ENCODE measurements at regions not wholly inside any gene's neighbourhood (a gene's known extent, or its start where the extent isn't known, plus 50 kb on each side); places are given as distances from the start of the nearest gene placed in this dataset.
A peak's percentile ranks its signal among the peaks of the same experiment; 100 is the strongest.

GRCh38 chr13:58528351-58528750 is 896.8 kb downstream of the PCDH17 start:
- DNase-seq: no peak

DNA sequence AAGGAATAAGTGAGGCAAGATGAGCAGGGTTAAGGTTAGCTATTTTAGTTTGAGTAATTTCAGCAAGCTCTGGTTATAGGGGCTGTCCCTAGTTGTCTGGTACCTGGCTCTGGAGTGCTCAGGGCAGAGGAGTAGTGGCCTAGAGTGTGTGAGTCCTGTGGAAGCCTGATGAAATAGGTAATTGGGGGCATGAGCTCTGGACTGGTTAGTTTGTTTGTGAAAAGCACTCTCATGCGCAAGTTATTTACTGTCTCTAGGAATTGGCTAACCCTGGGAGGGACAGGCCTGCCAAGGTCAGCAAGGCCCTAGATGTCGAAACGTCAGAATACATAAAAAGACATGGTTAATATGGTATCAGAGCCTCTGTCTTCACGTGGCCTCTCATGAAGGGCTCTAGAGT is 900.1 kb downstream of the PCDH17 start:
- DNase-seq: no peak

GRCh38 chr13:58542530-58542929 is 911.0 kb downstream of the PCDH17 start:
- DNase-seq: no peak

DNA sequence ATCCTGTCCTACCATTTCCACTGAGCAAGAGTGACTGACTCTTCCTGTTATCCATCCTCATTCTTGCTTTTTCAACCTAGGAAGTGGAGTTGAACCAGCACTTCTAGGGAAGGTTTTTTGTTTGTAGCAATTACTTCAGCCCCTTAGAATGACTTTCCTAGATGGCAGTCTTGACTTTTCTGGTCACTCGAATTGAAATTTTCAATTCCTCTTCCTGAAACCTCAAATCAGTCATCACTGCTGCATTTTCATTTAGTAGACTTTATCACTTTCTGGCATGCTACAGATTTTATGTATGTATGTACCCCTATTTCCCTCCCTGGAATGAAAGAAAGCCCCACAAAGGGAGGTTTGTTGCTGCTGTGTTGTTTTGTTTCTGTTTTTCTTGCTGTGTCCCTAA is 915.9 kb downstream of the PCDH17 start:
- DNase-seq: no peak

DNA sequence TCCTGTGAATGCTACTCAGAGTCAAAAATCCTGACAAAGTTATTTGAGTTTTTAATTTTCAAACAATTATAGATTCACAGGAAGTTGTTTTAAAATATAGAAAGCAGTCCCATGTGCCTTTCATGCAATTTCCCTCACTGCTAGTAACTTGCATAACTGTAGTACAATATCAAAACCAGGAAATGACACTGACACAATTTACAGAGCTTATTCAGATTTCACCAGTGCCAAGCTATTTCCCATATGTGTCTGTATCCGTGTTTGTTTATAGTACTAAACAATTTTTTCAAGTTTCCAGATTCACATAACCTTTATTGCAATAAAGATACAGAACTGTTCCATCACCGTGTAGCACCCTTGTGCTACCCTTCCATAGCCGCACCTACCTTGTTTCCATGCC is 934.6 kb downstream of the PCDH17 start:
- DNase-seq: no peak

- no peak for DNase-seq
Measured at GRCh38 chr13:58573743-58574142, 942.2 kb downstream of the PCDH17 start.

GRCh38 chr13:58574791-58575190 is 943.2 kb downstream of the PCDH17 start:
- no peak for DNase-seq

GRCh38 chr13:58579468-58579867 is 947.9 kb downstream of the PCDH17 start:
- DNase-seq: no peak

DNA sequence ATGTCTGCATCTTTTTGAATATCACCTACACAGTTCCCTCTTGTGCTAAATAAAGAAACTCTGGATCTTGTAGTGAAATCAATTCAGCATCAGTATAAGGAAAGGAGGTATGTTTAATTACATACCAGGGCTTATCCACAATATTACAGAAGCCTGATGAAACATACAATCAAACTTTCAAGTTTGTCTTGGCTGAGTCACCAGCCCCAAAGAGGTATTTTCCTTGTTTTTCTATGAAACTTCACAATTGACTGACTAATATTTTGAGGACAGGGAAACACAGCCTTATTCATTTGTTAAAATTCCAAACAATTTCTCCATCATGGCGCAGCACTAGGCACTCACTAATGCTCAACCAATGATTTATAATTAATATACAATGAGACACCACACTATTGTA is 952.4 kb downstream of the PCDH17 start:
- DNase-seq: no peak

DNA sequence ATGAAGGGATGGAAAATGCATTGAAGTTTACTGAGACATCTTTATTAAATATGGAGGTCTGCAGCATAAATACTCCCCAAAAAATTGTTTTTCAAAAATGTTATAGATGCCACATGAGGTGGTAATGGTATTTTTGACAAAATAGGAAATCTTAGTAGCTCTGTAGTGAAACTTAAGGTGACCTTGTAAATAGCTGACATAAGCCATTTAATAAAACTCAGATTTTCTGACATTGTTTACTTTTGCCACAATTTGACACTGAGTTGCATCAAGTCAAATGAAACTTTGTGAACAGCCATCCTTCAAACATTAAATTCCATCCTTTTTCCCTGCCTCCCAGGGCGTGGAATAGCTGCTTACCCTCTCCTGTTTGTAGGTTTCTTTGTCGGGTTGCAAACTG is 953.1 kb downstream of the PCDH17 start:
- no peak for DNase-seq

GRCh38 chr13:58587183-58587582 is 955.6 kb downstream of the PCDH17 start:
- DNase-seq: peak; percentile 67

DNA sequence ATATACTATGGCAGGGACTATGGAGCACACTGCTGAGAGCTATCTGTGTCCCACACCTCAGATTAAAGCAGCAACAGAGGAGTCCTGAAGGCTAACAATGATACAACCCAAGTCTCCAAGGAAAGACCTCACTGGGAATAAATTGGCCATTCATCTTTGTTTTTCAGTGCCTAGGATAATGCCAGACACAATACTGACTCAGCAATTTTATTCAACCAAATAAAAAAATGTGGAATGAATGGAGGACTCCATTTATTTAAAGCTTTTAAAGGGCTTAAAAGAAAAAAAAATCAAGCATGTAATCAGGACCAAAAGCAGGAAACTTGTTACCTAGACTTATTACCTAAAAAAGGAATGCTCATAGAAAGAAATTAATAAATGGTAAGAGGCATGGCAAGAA is 960.5 kb downstream of the PCDH17 start:
- no peak for DNase-seq

DNA sequence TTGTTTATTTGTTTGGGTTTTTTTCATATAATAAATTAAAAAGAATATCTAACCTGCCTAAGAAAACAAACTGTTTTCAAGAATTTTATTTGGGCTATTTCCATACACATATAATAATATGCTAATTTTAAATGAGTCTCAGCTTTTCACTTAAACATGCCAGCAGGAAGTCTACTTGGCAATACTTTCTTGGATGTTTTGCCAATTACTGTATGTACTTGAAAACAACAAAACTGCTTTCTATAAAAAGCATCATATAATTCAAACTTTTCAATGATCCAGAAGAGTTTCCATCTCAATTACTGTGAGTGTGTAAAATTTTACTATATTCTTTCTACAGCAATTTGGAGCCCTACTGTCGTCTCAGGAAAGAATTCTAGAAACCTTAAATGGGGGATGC is 961.2 kb downstream of the PCDH17 start:
- no peak for DNase-seq

DNA sequence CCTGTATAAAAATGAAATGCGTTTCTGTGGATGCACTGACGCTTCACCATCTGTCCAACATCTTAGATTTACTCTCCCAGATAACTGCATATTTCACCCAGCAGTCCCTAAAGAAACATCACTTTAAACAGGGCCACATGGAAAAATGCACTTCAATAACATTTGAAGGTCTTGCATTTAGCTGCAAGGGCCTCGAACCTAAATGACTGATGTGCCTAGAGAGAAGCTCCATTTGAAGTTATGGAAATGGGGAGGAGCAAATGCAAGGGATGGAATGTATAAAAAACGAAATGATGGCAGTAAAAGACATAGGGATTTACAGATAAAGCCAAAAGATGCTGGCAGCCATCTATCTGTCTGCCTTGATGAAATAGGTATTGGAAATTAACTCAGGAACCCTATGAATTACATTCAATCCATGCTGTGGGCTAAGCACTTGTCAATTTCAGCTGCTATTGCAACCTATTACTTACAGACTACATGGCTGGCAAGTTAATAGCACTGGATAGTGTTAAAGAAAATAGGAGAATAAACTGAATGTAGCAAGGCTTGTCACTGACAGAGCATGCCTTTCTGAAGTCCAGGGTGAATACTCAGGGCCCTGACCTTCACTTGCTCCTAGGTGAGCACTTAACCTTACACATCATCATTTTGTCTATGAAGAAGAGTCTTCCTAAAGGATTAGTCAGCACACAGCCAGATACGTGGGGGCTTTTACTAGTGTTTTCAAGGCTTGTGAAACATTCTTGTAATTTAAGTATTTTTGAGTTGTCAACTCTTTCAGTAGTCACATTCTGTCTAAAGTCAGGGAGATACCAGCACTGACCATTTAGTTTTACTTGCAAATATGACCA is 963.4 kb downstream of the PCDH17 start:
- no peak for DNase-seq

DNA sequence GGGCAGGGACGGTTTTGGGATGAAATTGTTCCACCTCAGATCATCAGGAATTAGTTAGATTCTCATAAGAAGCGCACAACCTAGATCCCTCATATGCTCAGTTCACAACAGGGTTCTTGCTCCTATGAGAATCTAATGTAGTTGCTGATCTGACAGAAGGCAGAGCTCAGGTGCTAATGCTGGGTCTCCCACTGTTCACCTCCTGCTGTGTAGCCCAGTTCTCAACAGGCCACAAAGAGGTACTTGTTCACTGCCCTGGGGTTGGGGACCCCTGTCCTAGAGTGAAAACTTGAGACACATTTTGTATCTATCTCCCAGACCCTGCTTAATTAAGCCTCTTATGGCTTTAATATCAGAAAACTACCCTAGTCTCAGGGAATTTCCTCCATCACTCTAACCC is 966.0 kb downstream of the PCDH17 start:
- no peak for DNase-seq

- DNase-seq: no peak
Measured at GRCh38 chr13:58598241-58598640, 966.7 kb downstream of the PCDH17 start.

- no peak for DNase-seq
Measured at GRCh38 chr13:58611117-58611516, 979.6 kb downstream of the PCDH17 start.

DNA sequence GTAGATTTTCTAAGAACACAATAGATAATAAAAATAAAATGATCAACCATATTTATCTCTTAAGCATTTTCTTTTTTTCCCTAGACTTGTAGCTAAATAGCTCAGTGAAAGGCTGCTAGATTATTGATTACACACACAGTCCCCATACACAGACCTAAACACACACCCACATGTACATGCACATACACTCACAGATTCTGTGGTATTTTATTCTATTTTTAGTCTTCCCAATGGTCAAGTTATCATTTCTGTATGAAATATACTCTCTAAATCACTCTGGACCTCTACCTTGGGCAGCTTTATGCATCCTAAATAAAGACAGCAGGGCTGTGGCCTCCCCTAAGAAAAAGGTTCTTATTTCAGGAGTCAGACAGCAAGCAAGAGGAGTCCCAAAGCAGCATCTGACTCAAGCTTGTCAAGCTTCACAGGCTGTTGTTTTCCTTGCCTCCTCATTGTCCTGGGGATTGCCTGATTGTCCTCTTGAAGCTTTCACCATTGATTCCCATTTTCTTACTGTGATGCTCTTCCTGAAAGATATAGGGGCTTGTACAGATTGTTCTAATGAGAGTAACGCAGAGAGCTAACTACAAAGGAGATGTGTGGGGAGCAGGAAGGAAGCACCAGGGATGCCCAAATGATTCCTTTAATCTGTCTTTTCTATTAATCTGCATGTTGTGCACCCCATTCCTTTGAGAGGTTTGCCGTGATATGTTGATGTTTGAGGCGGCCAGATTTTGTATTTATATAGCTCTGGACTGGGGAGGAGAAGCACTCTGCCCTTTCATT is 986.5 kb downstream of the PCDH17 start:
- DNase-seq: no peak

- DNase-seq: no peak
Measured at GRCh38 chr13:58619396-58620113, 988.0 kb downstream of the PCDH17 start.

- no peak for DNase-seq
Measured at GRCh38 chr13:58620176-58620575, 988.6 kb downstream of the PCDH17 start.

DNA sequence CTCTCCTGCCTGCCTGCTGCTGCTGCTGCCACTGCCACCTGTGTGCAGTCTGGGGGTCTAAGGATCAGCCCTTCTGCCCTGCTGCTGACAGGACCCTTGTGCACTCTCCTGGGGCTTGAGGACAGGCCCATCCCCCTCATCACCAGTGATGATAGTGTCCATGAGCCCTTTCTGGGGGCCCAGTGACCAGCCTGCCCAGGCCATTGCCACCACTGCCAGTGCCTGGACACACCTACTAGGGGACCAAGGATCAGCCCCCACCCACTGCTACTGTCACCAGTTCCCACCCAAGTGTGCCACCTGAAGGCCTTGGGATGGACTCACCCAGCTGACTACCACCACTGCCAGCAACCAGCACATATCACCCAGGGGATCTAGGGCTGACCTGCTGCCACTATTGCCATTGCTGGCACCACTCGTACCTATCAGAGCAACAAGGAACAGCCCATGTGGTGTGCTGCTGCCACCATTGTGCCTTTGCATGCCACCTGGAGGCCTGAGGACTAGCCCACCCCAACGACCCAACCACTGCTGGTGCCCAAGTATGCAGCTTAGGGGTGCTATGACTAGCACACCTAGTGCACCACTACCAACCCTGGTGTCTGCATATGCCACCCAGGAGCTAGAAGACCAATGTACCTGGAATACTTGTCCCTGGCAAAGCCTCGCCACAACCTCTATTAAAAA is 994.3 kb downstream of the PCDH17 start:
- DNase-seq: no peak

GRCh38 chr13:58630794-58631193 is 999.2 kb downstream of the PCDH17 start:
- DNase-seq: no peak

GRCh38 chr13:58633226-58633625 is 1001.7 kb downstream of the PCDH17 start:
- DNase-seq: no peak
